ENCODE measurements at regions not wholly inside any gene's neighbourhood (a gene's known extent, or its start where the extent isn't known, plus 50 kb on each side); places are given as distances from the start of the nearest gene placed in this dataset.

GRCh38 chr6:139819776-139820175, 445.3 kb upstream of the CITED2 start:
- TF ChIP-seq, protein P1, sequence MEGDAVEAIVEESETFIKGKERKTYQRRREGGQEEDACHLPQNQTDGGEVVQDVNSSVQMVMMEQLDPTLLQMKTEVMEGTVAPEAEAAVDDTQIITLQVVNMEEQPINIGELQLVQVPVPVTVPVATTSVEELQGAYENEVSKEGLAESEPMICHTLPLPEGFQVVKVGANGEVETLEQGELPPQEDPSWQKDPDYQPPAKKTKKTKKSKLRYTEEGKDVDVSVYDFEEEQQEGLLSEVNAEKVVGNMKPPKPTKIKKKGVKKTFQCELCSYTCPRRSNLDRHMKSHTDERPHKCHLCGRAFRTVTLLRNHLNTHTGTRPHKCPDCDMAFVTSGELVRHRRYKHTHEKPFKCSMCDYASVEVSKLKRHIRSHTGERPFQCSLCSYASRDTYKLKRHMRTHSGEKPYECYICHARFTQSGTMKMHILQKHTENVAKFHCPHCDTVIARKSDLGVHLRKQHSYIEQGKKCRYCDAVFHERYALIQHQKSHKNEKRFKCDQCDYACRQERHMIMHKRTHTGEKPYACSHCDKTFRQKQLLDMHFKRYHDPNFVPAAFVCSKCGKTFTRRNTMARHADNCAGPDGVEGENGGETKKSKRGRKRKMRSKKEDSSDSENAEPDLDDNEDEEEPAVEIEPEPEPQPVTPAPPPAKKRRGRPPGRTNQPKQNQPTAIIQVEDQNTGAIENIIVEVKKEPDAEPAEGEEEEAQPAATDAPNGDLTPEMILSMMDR (IDR thresholded peaks at IDR 0.05; ENCODE audit: poor library complexity), result no peak
- TF ChIP-seq EZH2phosphoT487 (IDR thresholded peaks at IDR 0.05; ENCODE audit: low read depth, severe bottlenecking, unreplicated experiment), result no peak

All from hepatocyte (in vitro differentiated cells).